ENCODE measurements at regions not wholly inside any gene's neighbourhood (a gene's known extent, or its start where the extent isn't known, plus 50 kb on each side); places are given as distances from the start of the nearest gene placed in this dataset.

DNA sequence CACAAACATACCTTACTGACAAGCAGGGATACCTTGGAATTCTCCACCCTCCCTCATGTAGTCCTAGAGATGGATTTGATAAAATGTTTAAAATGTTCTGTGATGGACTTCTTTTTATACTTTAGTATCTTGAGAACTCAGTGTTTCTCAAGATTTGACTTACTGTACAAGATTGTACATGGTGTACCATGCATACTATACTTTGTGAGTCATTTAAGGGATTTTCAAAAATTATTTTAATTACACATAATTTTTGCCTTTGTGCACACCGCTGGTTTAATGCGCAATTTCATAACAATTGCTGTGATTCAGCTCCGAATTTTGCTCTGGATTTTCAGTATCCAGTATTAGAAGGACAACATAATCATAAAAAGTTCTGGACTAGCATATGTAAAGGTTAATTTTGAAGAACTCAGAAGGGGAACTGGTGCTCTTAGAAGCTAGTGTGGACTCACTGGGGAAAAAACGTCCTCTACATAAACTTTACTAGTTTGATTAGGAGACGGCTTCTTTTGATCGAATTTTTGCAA, 78.6 kb upstream of the ACSL3 start:
- TF ChIP-seq, protein P1, sequence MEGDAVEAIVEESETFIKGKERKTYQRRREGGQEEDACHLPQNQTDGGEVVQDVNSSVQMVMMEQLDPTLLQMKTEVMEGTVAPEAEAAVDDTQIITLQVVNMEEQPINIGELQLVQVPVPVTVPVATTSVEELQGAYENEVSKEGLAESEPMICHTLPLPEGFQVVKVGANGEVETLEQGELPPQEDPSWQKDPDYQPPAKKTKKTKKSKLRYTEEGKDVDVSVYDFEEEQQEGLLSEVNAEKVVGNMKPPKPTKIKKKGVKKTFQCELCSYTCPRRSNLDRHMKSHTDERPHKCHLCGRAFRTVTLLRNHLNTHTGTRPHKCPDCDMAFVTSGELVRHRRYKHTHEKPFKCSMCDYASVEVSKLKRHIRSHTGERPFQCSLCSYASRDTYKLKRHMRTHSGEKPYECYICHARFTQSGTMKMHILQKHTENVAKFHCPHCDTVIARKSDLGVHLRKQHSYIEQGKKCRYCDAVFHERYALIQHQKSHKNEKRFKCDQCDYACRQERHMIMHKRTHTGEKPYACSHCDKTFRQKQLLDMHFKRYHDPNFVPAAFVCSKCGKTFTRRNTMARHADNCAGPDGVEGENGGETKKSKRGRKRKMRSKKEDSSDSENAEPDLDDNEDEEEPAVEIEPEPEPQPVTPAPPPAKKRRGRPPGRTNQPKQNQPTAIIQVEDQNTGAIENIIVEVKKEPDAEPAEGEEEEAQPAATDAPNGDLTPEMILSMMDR (conservative IDR thresholded peaks at IDR 0.05; ENCODE audit: low read depth, low read length): no peak
- no peak for TF ChIP-seq MAFK (IDR thresholded peaks at IDR 0.05; ENCODE audit: low read depth, low read length)
- no peak for TF ChIP-seq POLR2A (IDR thresholded peaks at IDR 0.05; ENCODE audit: low read depth, low read length)

Data from IMR-90 (cell line).